K562 (cell line): ENCODE measurements at regions not wholly inside any gene's neighbourhood (a gene's known extent, or its start where the extent isn't known, plus 50 kb on each side); places are given as distances from the start of the nearest gene placed in this dataset.

Experiments used
- ATAC-seq: fragments of 200-7000 bp; cut with Tn5 transposase; 3 replicates; pipeline ENCODE4 v1.9.1; 2020; ENCODE audit warnings: moderate library complexity
- BruUV-seq: library from RNA; stranded (reverse); fragments of 400-500 nt; replicated peaks from 2 replicates; lab custom pipeline; 2021; lab: Mats Ljungman, UMichigan
- CTCF ChIA-PET: fragments of 300-600 bp; formaldehyde crosslinking; extraction: SDS; loops from one replicate; lab custom pipeline; 2021; ENCODE audit warnings: low intra/inter-chr PET ratio; lab: Yijun Ruan, JAX
- POLR2A ChIA-PET: fragments of 300-600, 350-650 bp; sonication (Branson Sonifier 250); formaldehyde crosslinking; extraction: SDS; loops from one replicate; lab custom pipeline; 2021; ENCODE audit warnings: antibody characterized with exemption, inconsistent platforms; lab: Yijun Ruan, JAX
- DNase-seq, 4 experiments: peaks; one replicate each; pipeline versions ENCODE4 v3.0.0 to v3.0.0-alpha.2; 2011 to 2018; ENCODE audit warnings: low spot score in 3 of 4, mixed read lengths in 3 of 4; ENCODE audit errors: extremely low read depth in 1 of 4
- FAIRE-seq: peaks from 2 replicates; lab custom pipeline; 2011; peaks lifted over from hg19 to GRCh38; lab: Jason Lieb, UNC
- H2AFZ ChIP-seq: 2 replicates; pipeline ENCODE4 v1.6.0; 2011; ENCODE audit warnings: low read depth, low read length, control low read depth, inconsistent platforms
- H3K27ac ChIP-seq: fragments of 200-600 bp; 3 replicates; pipeline ENCODE4 v1.8.0; 2011; ENCODE audit warnings: low read depth, mild to moderate bottlenecking, control low read depth, inconsistent platforms, low read length, moderate library complexity, mixed read lengths; ENCODE audit errors: extremely low read depth
- H3K27me3 ChIP-seq, 2 experiments: fragments of 300-600 bp in 1 of 2; 2 replicates in 1 of 2; 3 replicates in 1 of 2; pipeline versions ENCODE4 v1.6.0 to v1.8.0; 2011; ENCODE audit warnings: inconsistent platforms in 2 of 2, low read length in 2 of 2, mild to moderate bottlenecking in 1 of 2, mixed read lengths in 1 of 2, moderate library complexity in 1 of 2; ENCODE audit not compliant: control insufficient read depth in 2 of 2, insufficient read depth in 2 of 2
- H3K36me3 ChIP-seq: fragments of 300-600 bp; 3 replicates; pipeline ENCODE4 v1.8.0; 2011; ENCODE audit warnings: mild to moderate bottlenecking, low read length, inconsistent platforms; ENCODE audit not compliant: control insufficient read depth, insufficient read depth
- H3K4me1 ChIP-seq, 2 experiments: fragments of 200-600 bp in 1 of 2; replicated peaks in 1 of 2; 2 replicates in 1 of 2; 3 replicates in 1 of 2; pipeline versions ENCODE4 v1.5.1 to v1.8.0; 2011; ENCODE audit warnings: inconsistent platforms in 2 of 2, low read length in 2 of 2, mild to moderate bottlenecking in 1 of 2, mixed read lengths in 1 of 2, moderate library complexity in 1 of 2; ENCODE audit not compliant: control insufficient read depth in 2 of 2, insufficient read depth in 2 of 2
- H3K4me2 ChIP-seq: 2 replicates; pipeline ENCODE4 v1.6.1; 2011; ENCODE audit warnings: low read length, control low read depth, inconsistent platforms, mixed read lengths; ENCODE audit not compliant: insufficient read depth
- H3K4me3 ChIP-seq: fragments of 200-600 bp; sonication (generic), shearing (Covaris generic); 2 replicates; pipeline ENCODE4 v1.5.1; 2016; ENCODE audit warnings: control low read depth, inconsistent platforms
- H3K79me2 ChIP-seq: fragments of 200-600 bp; 3 replicates; pipeline ENCODE4 v1.8.0; 2011; ENCODE audit warnings: low read length, inconsistent platforms; ENCODE audit not compliant: control insufficient read depth, insufficient read depth
- H3K9ac ChIP-seq, 2 experiments: 2 replicates each; pipeline versions ENCODE4 v1.6.0 to v1.6.1; 2011; ENCODE audit warnings: low read depth in 2 of 2, low read length in 2 of 2, control low read depth in 1 of 2, inconsistent platforms in 1 of 2, mild to moderate bottlenecking in 1 of 2, mixed read lengths in 1 of 2; ENCODE audit not compliant: insufficient read depth in 1 of 2
- H3K9me1 ChIP-seq: one replicate; pipeline ENCODE4 v1.6.0; 2011; ENCODE audit warnings: inconsistent platforms, mild to moderate bottlenecking, low read length, moderate library complexity; ENCODE audit not compliant: control insufficient read depth, insufficient read depth
- H3K9me3 ChIP-seq: replicated peaks from 2 replicates; pipeline ENCODE4 v1.5.1; 2011; ENCODE audit warnings: low read depth, low read length, inconsistent platforms; ENCODE audit not compliant: control insufficient read depth, insufficient read depth
- H4K20me1 ChIP-seq: replicated peaks from 2 replicates; pipeline ENCODE4 v1.6.1; 2011; ENCODE audit warnings: low read length, inconsistent platforms, mixed read lengths; ENCODE audit not compliant: control insufficient read depth, insufficient read depth
- GTF2E2 ChIP-seq: fragments of 200-800 bp; sonication (Bioruptor generic); IDR thresholded peaks from 2 replicates; pipeline ENCODE4 v1.6.1; 2016; ENCODE audit warnings: missing genetic modification characterization, missing compliant biosample characterization
- HIVEP1 ChIP-seq: fragments of 250-450 bp; sonication (Bioruptor Pico); IDR thresholded peaks from 2 replicates; pipeline ENCODE4 v1.4.0; 2020; ENCODE audit warnings: mild to moderate bottlenecking
- HNRNPL ChIP-seq: fragments of 200-400 bp; formaldehyde crosslinking; IDR thresholded peaks from 2 replicates; pipeline ENCODE4 v1.6.1; 2017; ENCODE audit warnings: low read depth, mild to moderate bottlenecking, low read length
- NR3C1 ChIP-seq: sonication (generic); formaldehyde crosslinking; IDR thresholded peaks from 2 replicates; pipeline ENCODE4 v1.8.1; 2022; ENCODE audit warnings: missing genetic modification reagents
- SMAD3 ChIP-seq: fragments of 450-650 bp; formaldehyde crosslinking; conservative IDR thresholded peaks from 2 replicates; pipeline ENCODE4 v1.4.0; 2020; ENCODE audit warnings: mild to moderate bottlenecking
- ZNF584 ChIP-seq: fragments of 200-800 bp; sonication (Bioruptor generic); IDR thresholded peaks from 2 replicates; pipeline ENCODE4 v1.6.1; 2016; ENCODE audit warnings: low read depth, mild to moderate bottlenecking, missing genetic modification characterization, missing compliant biosample characterization
- WGBS: fragments of 100-300 bp; shearing (Covaris generic); methylation state at CpG from one replicate; pipeline ENCODE4 v1.1.6; 2016; ENCODE audit warnings: low coverage, mixed read lengths; ENCODE audit not compliant: insufficient coverage; ENCODE audit errors: missing lambda C conversion rate; 5-methylcytosine and 5-hydroxymethylcytosine counted together
- in situ Hi-C: fragments of 300-500 bp; cut with MboI; formaldehyde crosslinking; loops from 4 replicates; pipeline ENCODE4 v1.15.0; 2018; ENCODE audit warnings: inconsistent platforms, mixed read lengths
- intact Hi-C: fragments of 100-400 bp; cut with micrococcal nuclease; formaldehyde crosslinking; loops from 2 replicates; pipeline ENCODE4 v1.14.2; 2022
- TF ChIP-seq, protein P1 (sequence below), 3 experiments: fragments of 200-800 bp in 1 of 3; fragments of 250-450 bp in 1 of 3; fragments of 450-650 bp in 1 of 3; sonication (Bioruptor Pico) in 1 of 3; sonication (Bioruptor generic) in 1 of 3; formaldehyde crosslinking in 1 of 3; IDR thresholded peaks; 2 replicates each; pipeline versions ENCODE4 v1.6.1 to v1.8.0; 2016 to 2022; ENCODE audit warnings: mild to moderate bottlenecking in 2 of 3, missing genetic modification characterization in 2 of 3, missing compliant biosample characterization in 1 of 3, moderate library complexity in 1 of 3

DNA sequence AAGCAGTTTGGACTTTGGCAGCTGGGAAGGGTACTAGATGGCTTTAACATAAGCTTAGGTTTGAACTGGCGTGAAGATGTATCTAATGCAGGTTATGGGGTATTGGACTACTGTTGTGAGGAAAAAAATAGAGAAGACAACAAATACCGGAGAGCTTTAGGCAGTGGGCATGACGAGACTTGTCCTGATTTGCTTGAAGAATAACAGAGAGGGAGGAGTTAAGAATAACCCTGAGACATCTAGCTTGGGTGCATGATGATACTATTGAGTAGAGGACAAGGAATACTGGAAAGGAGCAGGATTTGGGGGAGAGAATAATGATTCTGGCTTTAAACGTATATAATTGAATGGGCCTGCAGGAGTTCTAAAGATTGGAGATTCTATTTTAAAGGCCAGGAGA, 249.5 kb upstream of the AZI2 start:
- no peaks in the 10 kb centered on the region; the same call in 1 of the 2 replicates for H3K9me3 ChIP-seq
- H3K4me1 ChIP-seq, result no peaks in the 10 kb centered on the region
- no TSS peak for BruUV-seq
- no peaks in the 10 kb centered on the region for H4K20me1 ChIP-seq
- intact Hi-C loops (no loop called here), in situ Hi-C loops (no loop called here)
- no peak overlapping the region for H2AFZ ChIP-seq
- no peaks in the 10 kb centered on the region for H3K36me3 ChIP-seq
- ATAC-seq (no peak), FAIRE-seq (no peak), DNase-seq (no peak)
- no peak for TF ChIP-seq HIVEP1 (CRISPR knock-in tag)
- no peaks in the 10 kb centered on the region for H3K79me2 ChIP-seq
- no peak overlapping the region for H3K27ac ChIP-seq
- no peak overlapping the region for H3K4me3 ChIP-seq
- no peaks in the 10 kb centered on the region for H3K9me1 ChIP-seq
- no peak overlapping the region for H3K4me2 ChIP-seq
- no peak overlapping the region for H3K9ac ChIP-seq
- 2% methylated on average over 4 of the region's 4 CpGs for WGBS
- POLR2A ChIA-PET, result no interaction called here
- CTCF ChIA-PET, result no interaction called here
- H3K27me3 ChIP-seq, result no peaks in the 10 kb centered on the region

DNA sequence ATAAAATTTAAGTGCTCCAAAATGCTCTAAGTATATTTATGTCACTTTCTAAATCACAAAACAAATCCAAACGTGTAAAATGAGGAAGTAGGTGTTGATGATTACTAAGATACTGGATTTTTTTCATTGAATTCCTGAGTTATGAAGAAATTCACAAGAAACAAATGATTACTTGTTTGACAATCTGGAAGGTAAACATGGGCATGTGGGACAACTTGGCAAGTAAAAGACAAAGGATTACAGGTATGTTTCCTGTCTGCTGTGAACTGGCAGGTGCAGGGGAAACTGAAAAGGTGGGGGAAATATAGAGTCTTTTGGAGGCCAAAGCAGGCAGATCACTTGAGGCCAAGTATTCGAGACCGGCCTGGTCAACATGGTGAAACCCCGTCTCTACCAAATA, 252.7 kb upstream of the AZI2 start:
- intact Hi-C loops (no loop called here), in situ Hi-C loops (no loop called here)
- ATAC-seq, result no peak
- Histone ChIP-seq H3K4me3 (no peak overlapping the region), H3K27ac (no peak overlapping the region), H3K9me1 (no peaks in the 10 kb centered on the region), H3K9ac (no peak overlapping the region), H3K36me3 (no peaks in the 10 kb centered on the region), H3K4me1 (no peaks in the 10 kb centered on the region), H4K20me1 (no peaks in the 10 kb centered on the region), H3K27me3 (no peaks in the 10 kb centered on the region), H3K79me2 (no peaks in the 10 kb centered on the region), H2AFZ (no peak overlapping the region), H3K4me2 (no peak overlapping the region), H3K9me3 (no peaks in the 10 kb centered on the region)
- BruUV-seq, result no TSS peak
- WGBS, result 0% methylated on average over 4 of the region's 4 CpGs
- no peak for DNase-seq
- ChIA-PET CTCF (no interaction called here), POLR2A (no interaction called here)
- FAIRE-seq, result no peak
- TF ChIP-seq ZNF584 (CRISPR knock-in tag) (no peak), GTF2E2 (tag) (no peak), NR3C1 (CRISPR knock-in tag) (no peak), SMAD3 (no peak), HNRNPL (no peak)
- TF ChIP-seq, protein P1, sequence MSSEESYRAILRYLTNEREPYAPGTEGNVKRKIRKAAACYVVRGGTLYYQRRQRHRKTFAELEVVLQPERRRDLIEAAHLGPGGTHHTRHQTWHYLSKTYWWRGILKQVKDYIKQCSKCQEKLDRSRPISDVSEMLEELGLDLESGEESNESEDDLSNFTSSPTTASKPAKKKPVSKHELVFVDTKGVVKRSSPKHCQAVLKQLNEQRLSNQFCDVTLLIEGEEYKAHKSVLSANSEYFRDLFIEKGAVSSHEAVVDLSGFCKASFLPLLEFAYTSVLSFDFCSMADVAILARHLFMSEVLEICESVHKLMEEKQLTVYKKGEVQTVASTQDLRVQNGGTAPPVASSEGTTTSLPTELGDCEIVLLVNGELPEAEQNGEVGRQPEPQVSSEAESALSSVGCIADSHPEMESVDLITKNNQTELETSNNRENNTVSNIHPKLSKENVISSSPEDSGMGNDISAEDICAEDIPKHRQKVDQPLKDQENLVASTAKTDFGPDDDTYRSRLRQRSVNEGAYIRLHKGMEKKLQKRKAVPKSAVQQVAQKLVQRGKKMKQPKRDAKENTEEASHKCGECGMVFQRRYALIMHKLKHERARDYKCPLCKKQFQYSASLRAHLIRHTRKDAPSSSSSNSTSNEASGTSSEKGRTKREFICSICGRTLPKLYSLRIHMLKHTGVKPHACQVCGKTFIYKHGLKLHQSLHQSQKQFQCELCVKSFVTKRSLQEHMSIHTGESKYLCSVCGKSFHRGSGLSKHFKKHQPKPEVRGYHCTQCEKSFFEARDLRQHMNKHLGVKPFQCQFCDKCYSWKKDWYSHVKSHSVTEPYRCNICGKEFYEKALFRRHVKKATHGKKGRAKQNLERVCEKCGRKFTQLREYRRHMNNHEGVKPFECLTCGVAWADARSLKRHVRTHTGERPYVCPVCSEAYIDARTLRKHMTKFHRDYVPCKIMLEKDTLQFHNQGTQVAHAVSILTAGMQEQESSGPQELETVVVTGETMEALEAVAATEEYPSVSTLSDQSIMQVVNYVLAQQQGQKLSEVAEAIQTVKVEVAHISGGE (CRISPR knock-in tag; IDR thresholded peaks at IDR 0.05), result no peak
